PC-9 (cell line): ENCODE measurements at regions not wholly inside any gene's neighbourhood (a gene's known extent, or its start where the extent isn't known, plus 50 kb on each side); places are given as distances from the start of the nearest gene placed in this dataset.

ENCODE experiments used
- BruUV-seq: library from RNA; stranded (reverse); fragments of 400-500 nt; replicated peaks from 2 replicates; lab custom pipeline; 2021; lab: Mats Ljungman, UMichigan
- CTCF ChIA-PET: fragments of 300-600 bp; sonication (Branson Sonifier 250); formaldehyde crosslinking; loops from one replicate; lab custom pipeline; 2022; ENCODE audit warnings: antibody characterized with exemption; lab: Charles Lee
- POLR2A ChIA-PET: fragments of 300-600 bp; sonication (Branson Sonifier 250); formaldehyde crosslinking; loops from one replicate; lab custom pipeline; 2022; ENCODE audit warnings: antibody characterized with exemption; ENCODE audit not compliant: unreplicated experiment; lab: Charles Lee
- DNase-seq, 2 experiments: peaks; one replicate each; pipeline versions ENCODE4 v3.0.0 to v3.0.0-alpha.2; 2015 to 2022; ENCODE audit warnings: mixed read lengths in 1 of 2
- H2AFZ ChIP-seq: fragments of 200-600 bp; sonication (generic); 2 replicates; pipeline ENCODE4 v1.8.1; 2017; ENCODE audit warnings: antibody characterized with exemption
- H3F3A ChIP-seq: fragments of 200-600 bp; sonication (generic); 2 replicates; pipeline ENCODE4 v1.8.1; 2017; ENCODE audit warnings: antibody characterized with exemption, mild to moderate bottlenecking, low read depth; ENCODE audit not compliant: insufficient read depth
- H3K27ac ChIP-seq: fragments of 200-600 bp; sonication (generic); 2 replicates; pipeline ENCODE4 v1.6.1; 2016; ENCODE audit warnings: mixed run types
- H3K27me3 ChIP-seq: fragments of 200-600 bp; sonication (generic); 2 replicates; pipeline ENCODE4 v1.6.1; 2016; ENCODE audit warnings: low read depth, mixed run types; ENCODE audit not compliant: insufficient read depth
- H3K36me3 ChIP-seq: fragments of 200-600 bp; sonication (generic); 2 replicates; pipeline ENCODE4 v1.6.1; 2016; ENCODE audit warnings: low read depth, mixed run types
- H3K4me1 ChIP-seq: fragments of 200-600 bp; sonication (generic); replicated peaks from 2 replicates; pipeline ENCODE4 v1.6.1; 2016; ENCODE audit warnings: mixed run types; ENCODE audit not compliant: insufficient read depth
- H3K4me2 ChIP-seq: fragments of 200-600 bp; sonication (generic); 2 replicates; pipeline ENCODE4 v1.6.1; 2017; ENCODE audit warnings: mixed run types
- H3K4me3 ChIP-seq: fragments of 200-600 bp; sonication (generic); 2 replicates; pipeline ENCODE4 v1.6.1; 2016; ENCODE audit warnings: mixed run types
- H3K79me2 ChIP-seq: fragments of 200-600 bp; sonication (generic); 2 replicates; pipeline ENCODE4 v1.6.1; 2017; ENCODE audit warnings: low read depth, mixed run types
- H3K9me2 ChIP-seq: fragments of 200-600 bp; sonication (generic); 2 replicates; pipeline ENCODE4 v1.8.1; 2017; ENCODE audit warnings: mild to moderate bottlenecking; ENCODE audit not compliant: insufficient read depth
- H3K9me3 ChIP-seq: fragments of 200-600 bp; sonication (generic); 2 replicates; pipeline ENCODE4 v1.8.1; 2016; ENCODE audit warnings: low read depth; ENCODE audit not compliant: insufficient read depth
- H4K20me1 ChIP-seq: fragments of 200-600 bp; sonication (generic); 2 replicates; pipeline ENCODE4 v1.8.1; 2017; ENCODE audit not compliant: insufficient read depth
- EZH2 ChIP-seq: fragments of 200-600 bp; sonication (generic); IDR thresholded peaks from 2 replicates; pipeline ENCODE4 v1.8.0; 2017; ENCODE audit warnings: antibody characterized with exemption, low read depth
- intact Hi-C: fragments of 100-400 bp; cut with micrococcal nuclease; formaldehyde crosslinking; loops from one replicate; pipeline ENCODE4 v1.10.0; 2022; ENCODE audit not compliant: unreplicated experiment
- TF ChIP-seq, protein P1 (sequence below): fragments of 200-600 bp; sonication (generic); conservative IDR thresholded peaks from 2 replicates; pipeline ENCODE4 v1.6.1; 2017; ENCODE audit warnings: mixed run types, antibody characterized with exemption, mild to moderate bottlenecking, moderate library complexity

DNA sequence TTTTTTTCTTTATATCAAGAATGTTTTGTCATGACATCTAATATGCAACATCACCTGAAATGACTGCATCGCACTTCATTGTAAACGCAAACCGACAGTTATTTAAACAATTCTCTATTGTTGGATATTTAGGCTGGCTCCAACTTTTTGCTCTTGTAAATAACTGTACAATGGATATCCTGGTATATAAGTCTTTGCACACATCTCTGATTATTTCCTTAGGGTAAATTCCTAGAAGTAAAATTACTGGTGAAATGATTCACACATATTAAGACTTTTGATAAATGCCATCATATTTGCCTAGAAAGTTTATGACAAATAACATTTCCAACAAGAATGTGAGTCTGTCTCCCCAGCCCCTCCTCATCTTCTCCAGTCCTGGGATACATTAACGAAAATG, 154.7 kb downstream of the TFAP2C start:
- Histone ChIP-seq H3F3A (peaks cover 36% of the 10 kb centered on the region), H3K4me1 (peaks cover 43% of the 10 kb centered on the region), H3K4me3 (no peak overlapping the region), H3K27ac (no peak overlapping the region), H2AFZ (no peak overlapping the region), H3K36me3 (no peaks in the 10 kb centered on the region), H3K9me2 (no peaks in the 10 kb centered on the region), H3K4me2 (no peak overlapping the region), H3K9me3 (no peaks in the 10 kb centered on the region), H3K27me3 (no peaks in the 10 kb centered on the region), H3K79me2 (no peaks in the 10 kb centered on the region), H4K20me1 (no peaks in the 10 kb centered on the region)
- no TSS peak for BruUV-seq
- intact Hi-C loops = no loop called here
- ChIA-PET CTCF (no interaction called here), POLR2A (no interaction called here)
- TF ChIP-seq, protein P1, sequence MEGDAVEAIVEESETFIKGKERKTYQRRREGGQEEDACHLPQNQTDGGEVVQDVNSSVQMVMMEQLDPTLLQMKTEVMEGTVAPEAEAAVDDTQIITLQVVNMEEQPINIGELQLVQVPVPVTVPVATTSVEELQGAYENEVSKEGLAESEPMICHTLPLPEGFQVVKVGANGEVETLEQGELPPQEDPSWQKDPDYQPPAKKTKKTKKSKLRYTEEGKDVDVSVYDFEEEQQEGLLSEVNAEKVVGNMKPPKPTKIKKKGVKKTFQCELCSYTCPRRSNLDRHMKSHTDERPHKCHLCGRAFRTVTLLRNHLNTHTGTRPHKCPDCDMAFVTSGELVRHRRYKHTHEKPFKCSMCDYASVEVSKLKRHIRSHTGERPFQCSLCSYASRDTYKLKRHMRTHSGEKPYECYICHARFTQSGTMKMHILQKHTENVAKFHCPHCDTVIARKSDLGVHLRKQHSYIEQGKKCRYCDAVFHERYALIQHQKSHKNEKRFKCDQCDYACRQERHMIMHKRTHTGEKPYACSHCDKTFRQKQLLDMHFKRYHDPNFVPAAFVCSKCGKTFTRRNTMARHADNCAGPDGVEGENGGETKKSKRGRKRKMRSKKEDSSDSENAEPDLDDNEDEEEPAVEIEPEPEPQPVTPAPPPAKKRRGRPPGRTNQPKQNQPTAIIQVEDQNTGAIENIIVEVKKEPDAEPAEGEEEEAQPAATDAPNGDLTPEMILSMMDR = no peak
- no peak for TF ChIP-seq EZH2
- DNase-seq = peak in 1 of 2 experiments; percentile 68

DNA sequence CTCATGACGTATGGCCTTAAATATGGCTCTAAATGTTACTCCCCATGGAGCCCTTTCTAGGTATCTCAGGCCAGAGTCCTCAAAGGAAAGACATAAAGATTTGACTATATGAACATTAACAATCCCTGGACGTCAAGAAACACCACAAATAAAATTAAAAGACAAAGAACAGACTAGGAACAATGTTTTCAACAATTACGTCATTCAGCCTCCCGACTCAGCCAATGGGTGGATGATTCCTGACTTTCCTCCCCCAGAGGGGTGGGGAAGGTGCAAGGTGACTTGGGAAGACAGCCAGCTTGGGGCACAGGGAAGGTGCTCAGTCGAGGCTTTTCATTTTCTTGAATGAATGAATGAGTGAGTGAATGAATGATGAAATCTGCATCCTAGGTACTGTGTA, 157.4 kb downstream of the TFAP2C start:
- H3K79me2 ChIP-seq = no peaks in the 10 kb centered on the region
- ChIA-PET POLR2A (no interaction called here), CTCF (no interaction called here)
- no peak overlapping the region for H2AFZ ChIP-seq
- no peaks in the 10 kb centered on the region for H3K27me3 ChIP-seq
- no peak overlapping the region for H3K27ac ChIP-seq
- intact Hi-C loops = loop anchor here (5.0 kb wide), 2 partner anchors 229 to 651 kb away; no protein-coding TSS in a partner anchor
- peaks cover 51% of the 10 kb centered on the region for H3F3A ChIP-seq
- no peak for DNase-seq
- TF ChIP-seq, protein P1 = no peak
- TF ChIP-seq EZH2 = no peak
- no peaks in the 10 kb centered on the region for H4K20me1 ChIP-seq
- H3K36me3 ChIP-seq = no peaks in the 10 kb centered on the region
- no peak overlapping the region for H3K4me3 ChIP-seq
- H3K9me3 ChIP-seq = no peaks in the 10 kb centered on the region
- peaks cover 48% of the 10 kb centered on the region for H3K4me1 ChIP-seq
- no peak overlapping the region for H3K4me2 ChIP-seq
- no TSS peak for BruUV-seq
- H3K9me2 ChIP-seq = no peaks in the 10 kb centered on the region

DNA sequence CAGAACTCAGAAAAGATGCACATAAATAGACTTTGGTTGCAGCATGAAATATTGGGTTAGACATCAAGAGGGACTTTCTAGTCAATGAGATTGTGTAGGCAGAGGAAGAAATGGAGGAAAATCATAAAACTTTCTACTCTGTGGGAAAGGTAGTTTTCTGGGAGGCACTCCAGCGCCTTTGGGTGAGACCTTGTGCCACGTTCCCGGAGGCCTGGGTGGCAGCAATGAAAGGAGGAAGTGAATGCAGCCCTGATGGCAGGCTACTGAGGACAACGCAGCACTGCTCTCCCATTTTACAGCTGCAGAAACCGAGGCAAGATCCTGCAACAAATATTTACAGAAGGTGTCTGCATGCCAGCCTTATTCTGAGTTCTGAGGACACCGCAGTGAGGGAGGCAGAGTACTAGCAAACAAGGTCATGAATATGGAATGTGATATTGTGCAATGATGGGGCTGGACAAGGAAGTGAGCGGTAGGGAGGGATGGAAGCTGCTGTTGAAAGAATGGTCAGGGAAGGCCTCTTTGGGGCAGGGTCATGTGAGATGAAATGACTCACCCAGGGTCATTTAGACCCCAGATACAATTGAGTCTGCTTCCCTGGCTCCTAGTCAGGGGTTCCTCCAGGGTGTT, 159.1 kb downstream of the TFAP2C start:
- H3K4me2 ChIP-seq = peak overlapping the region; percentile 64
- ChIA-PET POLR2A (interaction anchor here (0.6 to 0.7 kb wide), 2 partner anchors 99 to 396 kb away, joined by 3 read pairs; partner anchors contain the start of genes AURKA and CSTF1), CTCF (interaction anchor here (0.6 to 0.9 kb wide), 2 partner anchors 116 to 158 kb away, joined by 4 read pairs; no protein-coding TSS in a partner anchor)
- H3K36me3 ChIP-seq = no peaks in the 10 kb centered on the region
- no peak for TF ChIP-seq EZH2
- TF ChIP-seq, protein P1 = no peak
- H4K20me1 ChIP-seq = no peaks in the 10 kb centered on the region
- H3K27me3 ChIP-seq = no peaks in the 10 kb centered on the region
- no peaks in the 10 kb centered on the region for H3K79me2 ChIP-seq
- TSS peak; percentile 88 for BruUV-seq
- peak overlapping the region; percentile 96 for H3K27ac ChIP-seq
- H3K9me2 ChIP-seq = no peaks in the 10 kb centered on the region
- peak; percentile 82 to 99 for DNase-seq
- intact Hi-C loops = loop anchor here (1.0 to 5.0 kb wide), 6 partner anchors 16 to 649 kb away; no protein-coding TSS in a partner anchor
- H3K9me3 ChIP-seq = no peaks in the 10 kb centered on the region
- peak overlapping the region; percentile 12; the same call in 1 of the 2 replicates for H3K4me3 ChIP-seq
- peaks cover 46% of the 10 kb centered on the region for H3K4me1 ChIP-seq
- no peak overlapping the region for H2AFZ ChIP-seq
- H3F3A ChIP-seq = peaks cover 51% of the 10 kb centered on the region
